Central memory CD4-positive, alpha-beta T cell (primary cell): ENCODE measurements at regions not wholly inside any gene's neighbourhood (a gene's known extent, or its start where the extent isn't known, plus 50 kb on each side); places are given as distances from the start of the nearest gene placed in this dataset.

Experiments
- DNase-seq: peaks from one replicate; pipeline ENCODE4 v3.0.0; 2022

DNA sequence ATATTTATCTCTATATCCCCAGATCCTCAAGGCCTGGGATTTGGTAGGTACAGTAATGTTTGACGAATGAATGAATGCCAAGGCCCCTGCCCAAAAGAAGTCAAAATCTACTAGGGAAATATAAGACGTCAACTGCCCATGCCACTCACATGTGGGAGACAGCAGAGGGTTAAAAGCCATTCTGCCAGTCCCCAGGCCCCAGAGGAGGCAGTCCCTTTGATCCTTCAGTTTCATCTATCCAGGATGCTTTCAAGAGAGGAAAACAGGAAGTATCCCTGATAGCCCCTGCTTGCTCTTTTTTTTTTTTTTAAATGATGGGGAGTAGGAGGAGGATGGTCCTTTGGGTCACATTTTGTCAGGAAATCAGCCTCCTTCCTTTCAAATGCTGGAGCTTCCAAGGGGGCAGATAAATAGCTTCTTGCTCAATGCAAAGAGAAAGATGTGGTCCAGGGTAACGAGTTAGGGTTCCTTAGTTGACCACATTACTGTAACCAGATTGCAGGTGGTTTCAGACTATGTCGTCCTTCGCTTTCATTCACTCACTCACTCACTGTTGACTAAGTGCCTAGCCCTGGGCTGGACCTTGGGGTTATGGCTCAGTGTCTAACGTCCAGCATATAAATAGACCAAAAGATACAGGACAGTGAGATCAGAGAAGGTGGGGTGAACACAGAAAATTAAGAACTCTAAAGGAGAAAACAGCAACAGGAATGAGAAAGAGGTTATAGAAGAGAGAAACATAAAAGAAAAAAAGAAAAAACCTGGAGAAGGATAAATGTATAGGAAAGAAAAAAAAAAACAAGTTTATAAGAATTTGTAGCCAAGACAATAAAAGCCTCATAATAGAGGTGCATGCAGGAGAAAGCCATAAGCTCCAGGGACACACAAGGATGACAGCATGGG lies 64.6 kb upstream of the PIM1 start:
- no peak for DNase-seq

DNA sequence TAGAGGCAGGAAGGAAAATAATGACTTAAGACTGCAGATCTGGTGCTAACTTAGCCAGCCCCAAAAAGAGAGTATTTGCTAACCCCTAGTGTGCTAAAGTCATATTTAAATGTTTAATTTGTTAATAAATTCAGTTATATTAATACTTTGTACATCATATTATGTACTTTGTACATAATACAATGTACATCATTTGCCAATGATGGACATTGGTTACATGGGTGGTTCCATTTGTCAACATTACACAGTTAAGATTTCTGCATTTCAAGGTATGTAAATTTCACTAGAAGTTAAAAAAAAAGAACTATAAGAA lies 63.9 kb upstream of the PIM1 start:
- no peak for DNase-seq

DNA sequence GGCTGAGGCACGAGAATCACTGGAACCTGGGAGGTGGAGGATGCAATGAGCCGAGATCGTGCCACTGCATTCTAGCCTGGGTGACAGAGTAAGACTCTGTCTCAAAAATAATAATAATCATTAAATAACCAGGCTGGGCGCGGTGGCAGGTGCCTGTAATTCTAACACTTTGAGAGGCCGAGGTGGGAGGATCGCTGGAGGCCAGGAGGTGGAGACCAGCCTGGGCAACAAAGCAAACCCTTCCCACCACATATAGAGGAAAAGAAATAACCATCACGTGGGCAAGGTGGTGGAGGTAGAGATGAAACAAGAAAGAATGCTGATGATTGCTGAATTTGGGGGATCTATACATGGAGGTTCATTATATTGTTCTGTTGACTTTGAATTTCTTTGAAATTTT lies 63.4 kb upstream of the PIM1 start:
- no peak for DNase-seq

DNA sequence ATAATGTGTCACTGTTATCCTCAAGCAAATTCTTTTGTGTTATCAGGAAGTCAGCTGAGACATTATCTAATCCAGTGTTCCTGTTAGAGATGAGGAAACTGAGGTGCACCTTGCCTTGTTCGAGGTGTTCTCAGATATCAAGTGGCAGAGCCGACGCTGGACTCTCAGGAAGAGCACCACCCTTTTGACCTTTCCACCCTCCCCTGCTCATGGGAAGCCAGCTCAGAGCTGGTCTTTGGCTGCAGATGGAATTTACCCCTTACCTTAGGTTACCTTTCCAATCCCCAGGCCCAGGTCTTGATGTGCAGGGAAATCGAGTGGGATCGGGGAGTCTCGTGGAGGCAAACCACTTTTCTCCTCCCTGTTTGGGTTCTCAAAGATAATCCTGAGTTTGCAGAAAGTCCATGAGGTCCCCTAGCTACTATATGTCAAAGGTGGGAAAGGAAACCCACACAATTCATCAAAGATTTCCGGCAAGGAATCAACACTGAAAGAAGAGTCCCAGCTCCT lies 62.9 kb upstream of the PIM1 start:
- no peak for DNase-seq

DNA sequence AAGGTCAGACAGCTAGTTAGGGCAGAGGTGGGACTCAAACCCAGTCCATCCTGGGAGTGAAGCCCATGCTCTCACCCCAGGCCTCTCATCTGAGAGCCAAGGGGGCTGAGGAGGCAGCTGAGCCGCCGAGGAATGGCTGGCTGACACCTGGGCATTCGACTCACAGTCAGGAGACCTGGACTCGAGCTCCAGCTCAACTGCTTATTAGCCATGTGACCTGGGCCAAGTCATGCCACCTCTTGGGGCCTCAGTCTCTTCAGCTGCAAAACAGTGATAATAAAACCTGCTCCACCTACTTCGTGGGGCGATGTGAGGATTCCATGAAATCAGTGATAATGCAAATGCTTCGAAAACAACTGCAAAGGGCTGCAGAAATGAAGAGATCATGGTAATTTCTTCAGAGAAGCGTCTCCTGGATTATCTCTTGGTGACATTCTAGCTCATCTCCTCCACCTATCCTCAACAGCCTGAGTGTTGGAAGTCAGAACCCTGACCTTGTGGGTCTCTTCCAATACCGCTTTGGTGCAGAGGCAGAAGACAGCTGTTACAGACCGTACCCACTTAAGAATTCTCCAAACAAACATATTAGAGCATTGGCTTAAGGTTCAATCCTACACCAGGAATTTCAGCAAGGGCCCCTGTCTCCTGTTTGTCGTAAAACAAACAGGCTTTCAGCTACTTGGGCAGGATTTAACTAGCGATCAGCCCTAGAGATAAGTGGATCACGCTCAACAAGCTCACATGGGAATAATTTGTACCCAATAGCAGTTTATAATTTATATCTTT lies 60.0 kb upstream of the PIM1 start:
- no peak for DNase-seq

DNA sequence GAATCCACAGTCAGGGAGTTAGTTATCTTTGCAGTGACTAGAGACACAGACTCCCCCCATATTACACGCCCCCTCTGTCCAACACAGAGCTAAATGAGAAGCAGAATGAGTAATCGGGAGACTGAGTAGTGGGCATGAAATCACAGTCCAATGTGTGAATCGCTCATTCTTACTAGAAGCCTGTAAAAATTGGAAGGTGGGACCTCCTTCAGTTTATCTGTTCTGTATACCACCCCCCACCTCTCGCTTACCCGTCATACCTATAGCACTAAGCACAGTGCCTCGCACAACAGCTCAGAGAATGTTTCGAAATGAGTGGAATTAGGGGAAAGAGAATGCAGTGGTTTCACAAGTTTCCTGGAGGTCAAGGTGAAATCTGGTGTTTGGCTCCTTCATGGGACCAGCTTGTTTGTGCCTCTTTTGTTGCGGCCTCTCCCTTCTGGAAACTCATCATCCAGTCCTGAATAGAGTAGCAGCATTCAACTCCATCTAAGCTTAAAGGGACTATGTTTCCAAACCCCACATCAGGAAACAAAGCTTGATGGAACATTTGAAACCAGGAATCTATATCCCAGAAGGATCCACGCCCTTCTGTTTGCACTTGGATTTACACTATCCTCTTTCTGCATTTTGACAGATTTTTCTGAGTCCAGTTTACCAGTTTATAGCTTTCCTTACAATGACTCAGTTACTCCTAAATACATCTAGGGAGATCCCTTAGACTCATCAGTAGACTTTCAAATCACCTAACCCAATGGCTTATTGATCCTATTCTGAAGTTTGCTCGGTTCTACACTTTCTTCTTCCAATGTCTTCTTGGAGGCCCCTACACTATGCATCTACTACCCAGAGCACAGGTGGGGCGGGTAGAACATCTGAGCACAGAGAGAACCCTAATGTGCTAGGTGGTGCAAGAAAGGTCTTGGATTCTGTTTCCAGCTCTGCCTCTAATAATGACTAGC lies 59.2 kb upstream of the PIM1 start:
- DNase-seq: no peak

DNA sequence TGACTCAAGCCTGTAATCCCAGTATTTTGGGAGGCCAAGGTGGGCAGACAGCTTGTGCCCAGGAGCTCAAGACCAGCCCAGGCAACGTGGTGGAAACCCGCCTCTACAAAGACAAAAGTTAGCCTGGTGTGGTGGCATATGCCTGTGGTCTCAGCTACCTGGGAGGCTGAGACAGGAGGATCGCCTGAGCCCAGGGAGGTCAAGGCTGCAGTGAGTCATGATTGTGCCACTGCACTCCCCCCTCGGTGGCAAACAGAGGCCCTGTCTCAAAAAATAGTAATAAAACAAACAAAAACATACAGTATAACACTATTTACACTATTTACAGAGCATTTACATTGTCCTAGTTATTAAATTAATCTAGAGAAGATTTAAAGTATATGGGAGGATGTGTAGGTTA lies 56.0 kb upstream of the PIM1 start:
- no peak for DNase-seq

DNA sequence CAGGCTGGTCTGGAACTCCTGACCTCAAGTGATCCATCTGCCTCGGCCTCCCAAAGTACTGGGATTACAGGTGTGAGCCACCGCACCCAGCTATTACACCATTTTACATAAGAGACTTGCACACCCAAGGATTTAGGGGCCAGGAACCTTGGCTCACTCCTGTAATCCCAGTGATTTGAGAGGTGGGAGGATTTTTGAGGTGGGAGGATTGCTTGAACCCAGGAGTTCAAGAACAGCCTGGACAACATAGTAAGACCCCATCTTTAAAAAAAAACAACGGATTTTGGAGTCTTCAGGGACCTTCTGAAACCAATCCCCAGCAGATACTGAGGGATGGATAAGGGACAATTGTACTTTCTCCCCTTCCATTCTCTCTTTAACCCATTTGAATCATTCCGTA lies 55.3 kb upstream of the PIM1 start:
- DNase-seq: no peak

DNA sequence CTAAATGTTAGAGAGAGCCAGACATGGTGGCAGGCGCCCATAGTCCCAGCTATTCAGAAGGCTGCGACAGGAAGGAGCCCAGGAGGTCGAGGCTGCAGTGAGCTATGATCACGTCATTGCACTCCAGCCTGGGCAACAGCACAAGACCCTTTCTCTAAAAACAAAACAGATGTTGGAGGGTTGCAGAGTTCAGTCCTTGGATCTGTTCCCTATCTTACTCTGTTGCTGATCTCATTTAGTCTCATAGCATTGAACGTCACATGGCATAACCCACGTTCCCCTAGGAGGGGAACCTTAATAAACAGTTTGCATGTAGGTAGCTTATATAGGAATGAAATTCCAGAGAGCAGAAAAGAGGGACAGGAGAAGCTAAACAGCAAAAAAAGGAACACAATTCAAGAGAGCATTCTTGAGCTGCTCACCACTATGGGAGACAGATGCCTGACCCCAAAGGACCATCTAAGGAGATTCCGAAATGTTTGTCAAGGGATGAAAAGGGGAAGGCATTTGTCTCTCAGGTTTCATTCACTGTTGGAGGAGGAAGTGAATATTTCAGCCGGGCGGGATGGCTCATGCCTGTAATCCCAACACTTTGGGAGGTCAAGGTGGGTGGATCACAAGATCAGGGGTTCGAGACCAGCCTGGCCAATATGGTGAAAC lies 54.6 kb upstream of the PIM1 start:
- DNase-seq: no peak

DNA sequence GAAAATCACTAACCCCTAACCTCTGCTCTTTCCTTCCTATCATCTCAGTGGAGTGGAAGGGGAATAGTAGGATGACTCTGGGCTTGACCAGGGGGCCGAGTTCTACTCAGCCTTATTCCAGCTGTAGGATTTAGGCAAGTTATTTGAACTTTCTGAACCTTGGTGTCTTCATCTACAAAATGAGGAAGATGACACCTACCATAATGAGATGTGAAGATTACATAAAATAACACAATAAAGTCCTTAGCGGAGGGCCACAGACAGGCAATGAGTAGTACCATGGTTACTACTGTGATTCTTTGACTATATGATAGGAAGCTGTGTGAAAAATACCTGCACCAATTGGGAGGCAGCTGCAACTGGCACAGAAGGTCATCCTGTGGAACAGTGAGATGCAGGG lies 53.6 kb upstream of the PIM1 start:
- DNase-seq: no peak

DNA sequence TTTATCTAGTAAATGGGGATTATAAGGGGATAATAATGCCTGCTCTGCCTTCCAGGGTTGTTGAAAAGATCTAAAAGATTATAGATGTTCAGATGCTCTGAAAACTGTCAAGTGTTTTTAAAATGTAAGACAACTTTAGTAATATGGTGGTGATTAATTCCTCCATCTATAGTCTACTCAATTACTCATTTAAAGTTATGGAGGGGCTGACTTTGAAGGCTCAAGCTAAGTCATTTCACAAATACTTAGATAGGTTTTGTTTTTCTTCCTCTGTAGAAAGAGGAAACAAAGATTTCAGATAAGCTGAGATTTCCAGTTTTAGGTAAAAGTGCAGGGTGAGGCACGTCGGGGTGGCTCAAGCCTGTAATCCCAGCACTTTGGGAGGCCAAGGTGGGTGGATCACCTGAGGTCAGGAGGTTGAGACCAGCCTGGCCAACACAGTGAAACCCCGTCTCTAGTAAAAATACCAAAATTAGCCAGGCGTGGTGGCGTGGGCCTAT lies 50.5 kb upstream of the PIM1 start:
- no peak for DNase-seq
